IMR-90 (cell line): ENCODE measurements at regions not wholly inside any gene's neighbourhood (a gene's known extent, or its start where the extent isn't known, plus 50 kb on each side); places are given as distances from the start of the nearest gene placed in this dataset.

Experiments
- ATAC-seq: fragments of 200-7000 bp; cut with Tn5 transposase; 2 replicates; pipeline ENCODE4 v1.9.1; 2020; ENCODE audit warnings: low read depth, mild to moderate bottlenecking, moderate library complexity
- BruUV-seq: library from RNA; stranded (reverse); fragments of 400-500 nt; replicated peaks from 2 replicates; lab custom pipeline; 2021; lab: Mats Ljungman, UMichigan
- CTCF ChIA-PET: fragments of 300-600 bp; formaldehyde crosslinking; extraction: SDS; loops from one replicate; lab custom pipeline; 2021; ENCODE audit warnings: antibody characterized with exemption; lab: Yijun Ruan, JAX
- POLR2A ChIA-PET: fragments of 300-600 bp; sonication (Branson Sonifier 250); formaldehyde crosslinking; loops from one replicate; lab custom pipeline; 2022; ENCODE audit warnings: antibody characterized with exemption; ENCODE audit not compliant: unreplicated experiment; lab: Charles Lee
- DNase-seq: peaks from one replicate; pipeline ENCODE4 v3.0.0; 2013
- H2AFZ ChIP-seq: replicated peaks from 2 replicates; pipeline ENCODE3; 2013; ENCODE audit warnings: low read length, mild to moderate bottlenecking; ENCODE audit not compliant: poor library complexity
- H2AK5ac ChIP-seq: 2 replicates; pipeline ENCODE4 v1.6.1; 2013; ENCODE audit warnings: low read depth, low read length, inconsistent platforms
- H2AK9ac ChIP-seq: replicated peaks from 2 replicates; pipeline ENCODE3; 2013; ENCODE audit warnings: mild to moderate bottlenecking, low read depth, low read length, moderate library complexity; ENCODE audit not compliant: poor library complexity
- H2BK120ac ChIP-seq: 2 replicates; pipeline ENCODE4 v1.6.1; 2013; ENCODE audit warnings: low read depth, low read length, inconsistent platforms
- H2BK15ac ChIP-seq: 3 replicates; pipeline ENCODE4 v1.6.1; 2013; ENCODE audit warnings: low read depth, low read length, inconsistent platforms
- H2BK20ac ChIP-seq: 2 replicates; pipeline ENCODE4 v1.6.1; 2013; ENCODE audit warnings: low read depth, mild to moderate bottlenecking, inconsistent platforms, low read length, moderate library complexity
- H2BK5ac ChIP-seq: 2 replicates; pipeline ENCODE4 v1.6.1; 2013; ENCODE audit warnings: mild to moderate bottlenecking, low read depth, low read length, inconsistent platforms; ENCODE audit not compliant: poor library complexity, severe bottlenecking
- H3K14ac ChIP-seq: replicated peaks from 2 replicates; pipeline ENCODE4 v1.6.1; 2013; ENCODE audit warnings: low read depth, low read length, inconsistent platforms
- H3K18ac ChIP-seq: 2 replicates; pipeline ENCODE4 v1.6.1; 2013; ENCODE audit warnings: low read depth, low read length, control low read depth
- H3K23ac ChIP-seq: 2 replicates; pipeline ENCODE4 v1.6.1; 2013; ENCODE audit warnings: low read depth, low read length, inconsistent platforms
- H3K27ac ChIP-seq: 2 replicates; pipeline ENCODE4 v1.5.1; 2013; ENCODE audit warnings: mild to moderate bottlenecking, control low read depth, low read length; ENCODE audit not compliant: insufficient read depth
- H3K27me3 ChIP-seq: 2 replicates; pipeline ENCODE4 v1.6.1; 2013; ENCODE audit warnings: low read length; ENCODE audit not compliant: control insufficient read depth, insufficient read depth
- H3K36me3 ChIP-seq: 2 replicates; pipeline ENCODE4 v1.6.1; 2013; ENCODE audit warnings: low read length, mixed read lengths; ENCODE audit not compliant: control insufficient read depth, insufficient read depth
- H3K4ac ChIP-seq: 2 replicates; pipeline ENCODE4 v1.6.1; 2013; ENCODE audit warnings: low read depth, low read length, inconsistent platforms
- H3K4me1 ChIP-seq: 2 replicates; pipeline ENCODE4 v1.6.1; 2013; ENCODE audit warnings: low read length, mixed read lengths; ENCODE audit not compliant: control insufficient read depth, insufficient read depth
- H3K4me2 ChIP-seq: 2 replicates; pipeline ENCODE4 v1.6.1; 2013; ENCODE audit warnings: low read depth, mild to moderate bottlenecking, control low read depth, low read length, moderate library complexity
- H3K4me3 ChIP-seq: 2 replicates; pipeline ENCODE4 v1.5.1; 2013; ENCODE audit warnings: low read depth, mild to moderate bottlenecking, control low read depth, low read length, moderate library complexity; ENCODE audit not compliant: insufficient read depth
- H3K56ac ChIP-seq: 2 replicates; pipeline ENCODE4 v1.6.1; 2013; ENCODE audit warnings: low read length, inconsistent platforms; ENCODE audit not compliant: insufficient read depth; ENCODE audit errors: extremely low read depth
- H3K79me1 ChIP-seq, 2 experiments: 2 replicates each; pipeline ENCODE4 v1.6.1; 2013; ENCODE audit warnings: low read length in 2 of 2, inconsistent platforms in 1 of 2, low read depth in 1 of 2
- H3K9ac ChIP-seq: 2 replicates; pipeline ENCODE4 v1.6.1; 2013; ENCODE audit warnings: low read depth, low read length, control low read depth
- H3K9me1 ChIP-seq: 2 replicates; pipeline ENCODE4 v1.6.1; 2013; ENCODE audit warnings: low read length, inconsistent platforms; ENCODE audit not compliant: insufficient read depth
- H3K9me3 ChIP-seq: 2 replicates; pipeline ENCODE4 v1.6.1; 2013; ENCODE audit warnings: low read length; ENCODE audit not compliant: control insufficient read depth, insufficient read depth
- H4K20me1 ChIP-seq: 2 replicates; pipeline ENCODE4 v1.6.1; 2013; ENCODE audit warnings: low read length, inconsistent platforms; ENCODE audit not compliant: insufficient read depth
- H4K5ac ChIP-seq: 2 replicates; pipeline ENCODE4 v1.6.1; 2013; ENCODE audit warnings: mild to moderate bottlenecking, low read depth, low read length, control low read depth
- H4K8ac ChIP-seq, 2 experiments: 2 replicates each; pipeline ENCODE4 v1.6.1; 2013; ENCODE audit warnings: low read depth in 2 of 2, low read length in 2 of 2, control low read depth in 1 of 2, inconsistent platforms in 1 of 2
- H4K91ac ChIP-seq: 2 replicates; pipeline ENCODE4 v1.6.1; 2013; ENCODE audit warnings: low read depth, low read length, inconsistent platforms; ENCODE audit not compliant: insufficient read depth
- BHLHE40 ChIP-seq: fragments of 150-350 bp; IDR thresholded peaks from 2 replicates; pipeline ENCODE4 v1.6.1; 2016; ENCODE audit warnings: mild to moderate bottlenecking, low read depth, low read length
- CEBPB ChIP-seq: IDR thresholded peaks from 2 replicates; pipeline ENCODE4 v1.6.1; 2012; ENCODE audit warnings: low read depth, low read length, improper control_type of control experiment
- CHD1 ChIP-seq: IDR thresholded peaks from 2 replicates; pipeline ENCODE4 v1.6.1; 2012; ENCODE audit warnings: low read depth, low read length, improper control_type of control experiment
- FOS ChIP-seq: fragments of 150-350 bp; IDR thresholded peaks from 2 replicates; pipeline ENCODE4 v1.6.1; 2016; ENCODE audit warnings: low read depth, low read length
- MAFK ChIP-seq: IDR thresholded peaks from 2 replicates; pipeline ENCODE4 v1.6.1; 2012; ENCODE audit warnings: low read depth, low read length, improper control_type of control experiment
- MAZ ChIP-seq: IDR thresholded peaks from 2 replicates; pipeline ENCODE4 v1.6.1; 2012; ENCODE audit warnings: low read depth, mild to moderate bottlenecking, low read length, improper control_type of control experiment, moderate library complexity, borderline replicate concordance
- MXI1 ChIP-seq: IDR thresholded peaks from 2 replicates; pipeline ENCODE4 v1.6.1; 2012; ENCODE audit warnings: low read depth, mild to moderate bottlenecking, low read length, moderate library complexity, borderline replicate concordance
- NFE2L2 ChIP-seq: fragments of 150-350 bp; IDR thresholded peaks from 2 replicates; pipeline ENCODE4 v1.6.1; 2016; ENCODE audit warnings: low read depth, mild to moderate bottlenecking, low read length
- POLR2A ChIP-seq: IDR thresholded peaks from 2 replicates; pipeline ENCODE4 v1.6.1; 2012; ENCODE audit warnings: mild to moderate bottlenecking, low read depth, low read length
- RAD21 ChIP-seq: IDR thresholded peaks from 2 replicates; pipeline ENCODE4 v1.6.1; 2012; ENCODE audit warnings: low read length, improper control_type of control experiment
- RCOR1 ChIP-seq: IDR thresholded peaks from 2 replicates; pipeline ENCODE4 v1.6.1; 2012; ENCODE audit warnings: mild to moderate bottlenecking, low read length, improper control_type of control experiment; ENCODE audit not compliant: insufficient replicate concordance
- RFX5 ChIP-seq: IDR thresholded peaks from 2 replicates; pipeline ENCODE4 v1.8.0; 2012; ENCODE audit warnings: low read depth, mild to moderate bottlenecking, low read length, moderate library complexity
- SMC3 ChIP-seq: fragments of 150-350 bp; IDR thresholded peaks from 2 replicates; pipeline ENCODE4 v1.6.1; 2016; ENCODE audit warnings: low read depth, mild to moderate bottlenecking, antibody characterized with exemption, low read length, moderate library complexity
- WGBS, 2 experiments: methylation state at CpG; one replicate each; pipeline versions ENCODE4 v1.1.5 to v1.1.7; 2013; ENCODE audit warnings: missing lambda C conversion rate in 2 of 2; ENCODE audit not compliant: insufficient read length in 1 of 2; ENCODE audit errors: extremely low coverage in 2 of 2; 5-methylcytosine and 5-hydroxymethylcytosine counted together
- dilution Hi-C: fragments of 300-500 bp; cut with HindIII; formaldehyde crosslinking; loops from one replicate; pipeline ENCODE4 v1.14.3; 2018; ENCODE audit warnings: low sequenced_read_pairs; ENCODE audit not compliant: unreplicated experiment
- in situ Hi-C: fragments of 300-500 bp; cut with MboI; formaldehyde crosslinking; loops from 3 replicates; pipeline ENCODE4 v1.14.3; 2019; ENCODE audit warnings: low sequenced_read_pairs, inconsistent platforms, mixed read lengths
- intact Hi-C: fragments of 100-400 bp; cut with micrococcal nuclease; formaldehyde crosslinking; loops from 2 replicates; pipeline ENCODE4 v1.10.0; 2022
- TF ChIP-seq, protein P1 (sequence below): conservative IDR thresholded peaks from 2 replicates; pipeline ENCODE4 v1.5.1; 2012; ENCODE audit warnings: mild to moderate bottlenecking, low read depth, low read length, improper control_type of control experiment
- TF ChIP-seq, protein P2 (sequence below): fragments of 150-350 bp; IDR thresholded peaks from 2 replicates; pipeline ENCODE4 v1.6.1; 2016; ENCODE audit warnings: low read depth, mild to moderate bottlenecking, low read length, moderate library complexity, borderline replicate concordance
- TF ChIP-seq, protein P3 (sequence below): fragments of 150-350 bp; IDR thresholded peaks from 2 replicates; pipeline ENCODE4 v1.6.1; 2017; ENCODE audit warnings: mild to moderate bottlenecking, antibody characterized with exemption, low read length, low read depth

DNA sequence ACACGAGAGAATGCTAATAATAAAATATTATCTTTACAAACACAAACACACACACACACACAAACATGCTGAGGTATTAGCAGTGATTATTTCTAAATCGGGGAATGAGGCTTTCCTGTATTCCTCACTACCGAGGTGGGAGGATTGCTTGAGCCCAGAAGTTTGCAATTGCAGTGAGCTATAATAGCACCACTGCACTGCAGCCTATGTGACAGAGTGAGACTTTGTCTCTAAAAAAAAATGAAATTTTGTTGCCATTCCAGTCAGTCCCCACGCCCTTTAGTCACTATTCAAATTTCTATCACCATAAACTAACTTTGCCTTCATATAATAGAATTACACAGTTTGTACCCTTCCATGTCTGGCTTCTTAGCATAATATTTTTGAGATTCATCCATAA lies 456.5 kb upstream of the CPEB2 start:
- H4K8ac ChIP-seq = no peak overlapping the region
- TF ChIP-seq MXI1 = no peak
- no peak for TF ChIP-seq NFE2L2
- TF ChIP-seq CHD1 = no peak
- no peak for TF ChIP-seq MAZ
- TF ChIP-seq BHLHE40 = no peak
- TF ChIP-seq MAFK = no peak
- TF ChIP-seq CEBPB = no peak
- TF ChIP-seq RFX5 = no peak
- no peak for TF ChIP-seq POLR2A
- TF ChIP-seq, protein P1, sequence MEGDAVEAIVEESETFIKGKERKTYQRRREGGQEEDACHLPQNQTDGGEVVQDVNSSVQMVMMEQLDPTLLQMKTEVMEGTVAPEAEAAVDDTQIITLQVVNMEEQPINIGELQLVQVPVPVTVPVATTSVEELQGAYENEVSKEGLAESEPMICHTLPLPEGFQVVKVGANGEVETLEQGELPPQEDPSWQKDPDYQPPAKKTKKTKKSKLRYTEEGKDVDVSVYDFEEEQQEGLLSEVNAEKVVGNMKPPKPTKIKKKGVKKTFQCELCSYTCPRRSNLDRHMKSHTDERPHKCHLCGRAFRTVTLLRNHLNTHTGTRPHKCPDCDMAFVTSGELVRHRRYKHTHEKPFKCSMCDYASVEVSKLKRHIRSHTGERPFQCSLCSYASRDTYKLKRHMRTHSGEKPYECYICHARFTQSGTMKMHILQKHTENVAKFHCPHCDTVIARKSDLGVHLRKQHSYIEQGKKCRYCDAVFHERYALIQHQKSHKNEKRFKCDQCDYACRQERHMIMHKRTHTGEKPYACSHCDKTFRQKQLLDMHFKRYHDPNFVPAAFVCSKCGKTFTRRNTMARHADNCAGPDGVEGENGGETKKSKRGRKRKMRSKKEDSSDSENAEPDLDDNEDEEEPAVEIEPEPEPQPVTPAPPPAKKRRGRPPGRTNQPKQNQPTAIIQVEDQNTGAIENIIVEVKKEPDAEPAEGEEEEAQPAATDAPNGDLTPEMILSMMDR = no peak
- TF ChIP-seq RCOR1 = no peak
- TF ChIP-seq FOS = no peak
- TF ChIP-seq RAD21 = no peak
- TF ChIP-seq, protein P2, sequence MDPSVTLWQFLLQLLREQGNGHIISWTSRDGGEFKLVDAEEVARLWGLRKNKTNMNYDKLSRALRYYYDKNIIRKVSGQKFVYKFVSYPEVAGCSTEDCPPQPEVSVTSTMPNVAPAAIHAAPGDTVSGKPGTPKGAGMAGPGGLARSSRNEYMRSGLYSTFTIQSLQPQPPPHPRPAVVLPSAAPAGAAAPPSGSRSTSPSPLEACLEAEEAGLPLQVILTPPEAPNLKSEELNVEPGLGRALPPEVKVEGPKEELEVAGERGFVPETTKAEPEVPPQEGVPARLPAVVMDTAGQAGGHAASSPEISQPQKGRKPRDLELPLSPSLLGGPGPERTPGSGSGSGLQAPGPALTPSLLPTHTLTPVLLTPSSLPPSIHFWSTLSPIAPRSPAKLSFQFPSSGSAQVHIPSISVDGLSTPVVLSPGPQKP = no peak
- TF ChIP-seq, protein P3, sequence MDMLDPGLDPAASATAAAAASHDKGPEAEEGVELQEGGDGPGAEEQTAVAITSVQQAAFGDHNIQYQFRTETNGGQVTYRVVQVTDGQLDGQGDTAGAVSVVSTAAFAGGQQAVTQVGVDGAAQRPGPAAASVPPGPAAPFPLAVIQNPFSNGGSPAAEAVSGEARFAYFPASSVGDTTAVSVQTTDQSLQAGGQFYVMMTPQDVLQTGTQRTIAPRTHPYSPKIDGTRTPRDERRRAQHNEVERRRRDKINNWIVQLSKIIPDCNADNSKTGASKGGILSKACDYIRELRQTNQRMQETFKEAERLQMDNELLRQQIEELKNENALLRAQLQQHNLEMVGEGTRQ = no peak
- TF ChIP-seq SMC3 = no peak
- no peak overlapping the region for H2AK5ac ChIP-seq
- H3K4me3 ChIP-seq = no peak overlapping the region
- no peak overlapping the region for H3K18ac ChIP-seq
- H4K20me1 ChIP-seq = no peaks in the 10 kb centered on the region
- ChIA-PET CTCF (no interaction called here), POLR2A (no interaction called here)
- no CpG with 5 or more reads among the region's 4 CpGs for WGBS, 2 experiments
- no peaks in the 10 kb centered on the region for H3K27me3 ChIP-seq
- no peaks in the 10 kb centered on the region for H3K79me1 ChIP-seq
- intact Hi-C loops = no loop called here
- no peak overlapping the region for H2BK5ac ChIP-seq
- no peak overlapping the region for H3K14ac ChIP-seq
- no peak overlapping the region for H4K5ac ChIP-seq
- in situ Hi-C loops = no loop called here
- no peak overlapping the region for H3K4me2 ChIP-seq
- no peak overlapping the region for H3K23ac ChIP-seq
- H2AK9ac ChIP-seq = no peak overlapping the region
- dilution Hi-C loops = no loop called here
- H3K36me3 ChIP-seq = no peaks in the 10 kb centered on the region
- no peak overlapping the region for H2AFZ ChIP-seq
- H3K27ac ChIP-seq = no peak overlapping the region
- no peak overlapping the region for H2BK15ac ChIP-seq
- no peak overlapping the region for H2BK20ac ChIP-seq
- BruUV-seq = no TSS peak
- H3K56ac ChIP-seq = no peak overlapping the region
- H3K9me3 ChIP-seq = no peaks in the 10 kb centered on the region
- no peak overlapping the region for H3K4ac ChIP-seq
- ATAC-seq (no peak), DNase-seq (no peak)
- H3K4me1 ChIP-seq = no peaks in the 10 kb centered on the region
- H3K9me1 ChIP-seq = no peaks in the 10 kb centered on the region
- no peak overlapping the region for H2BK120ac ChIP-seq
- no peak overlapping the region for H4K91ac ChIP-seq
- no peak overlapping the region for H3K9ac ChIP-seq
